MCF 10A (cell line): ENCODE measurements at regions not wholly inside any gene's neighbourhood (a gene's known extent, or its start where the extent isn't known, plus 50 kb on each side); places are given as distances from the start of the nearest gene placed in this dataset.

Source experiments
- BruUV-seq: library from RNA; stranded (reverse); fragments of 400-500 nt; replicated peaks from 2 replicates; lab custom pipeline; 2021; lab: Mats Ljungman, UMichigan
- CTCF ChIA-PET: fragments of 300-600 bp; sonication (Branson Sonifier 250); formaldehyde crosslinking; extraction: SDS; loops from one replicate; lab custom pipeline; 2021; ENCODE audit warnings: antibody characterized with exemption, inconsistent platforms; lab: Yijun Ruan, JAX
- POLR2A ChIA-PET: fragments of 300-600, 350-650 bp; sonication (Branson Sonifier 250); formaldehyde crosslinking; extraction: SDS; loops from one replicate; lab custom pipeline; 2020; ENCODE audit warnings: antibody characterized with exemption, inconsistent platforms; lab: Yijun Ruan, JAX
- DNase-seq: peaks from one replicate; pipeline ENCODE4 v3.0.0-alpha.2; 2018; ENCODE audit not compliant: unreplicated experiment
- H3K27ac Mint-ChIP-seq: one replicate; pipeline ENCODE4 v1.8.0; 2022; ENCODE audit warnings: mild to moderate bottlenecking, low read depth, mixed read lengths; ENCODE audit not compliant: unreplicated experiment
- H3K27me3 Mint-ChIP-seq: one replicate; pipeline ENCODE4 v1.8.0; 2022; ENCODE audit warnings: mixed read lengths; ENCODE audit not compliant: insufficient read depth, unreplicated experiment
- H3K36me3 Mint-ChIP-seq: one replicate; pipeline ENCODE4 v1.8.0; 2022; ENCODE audit warnings: mild to moderate bottlenecking, moderate library complexity, mixed read lengths; ENCODE audit not compliant: insufficient read depth, unreplicated experiment
- H3K4me1 Mint-ChIP-seq: one replicate; pipeline ENCODE4 v1.8.0; 2022; ENCODE audit warnings: mixed read lengths; ENCODE audit not compliant: insufficient read depth, unreplicated experiment
- H3K4me3 Mint-ChIP-seq: one replicate; pipeline ENCODE4 v1.8.0; 2022; ENCODE audit warnings: mild to moderate bottlenecking, moderate library complexity, mixed read lengths; ENCODE audit not compliant: unreplicated experiment
- H3K9me3 Mint-ChIP-seq: one replicate; pipeline ENCODE4 v1.8.0; 2022; ENCODE audit warnings: mixed read lengths; ENCODE audit not compliant: unreplicated experiment
- intact Hi-C: fragments of 100-400 bp; cut with micrococcal nuclease; formaldehyde crosslinking; loops from 2 replicates; pipeline ENCODE4 v1.14.1; 2022
- TF ChIP-seq, protein P1 (sequence below): fragments of 200-600 bp; IDR thresholded peaks from one replicate; pipeline ENCODE4 v1.8.0; 2022; ENCODE audit warnings: antibody characterized with exemption, mild to moderate bottlenecking; ENCODE audit not compliant: unreplicated experiment

- Mint-ChIP-seq H3K36me3 (no peaks in the 10 kb centered on the region), H3K27me3 (no peaks in the 10 kb centered on the region), H3K9me3 (no peaks in the 10 kb centered on the region), H3K4me1 (no peaks in the 10 kb centered on the region), H3K4me3 (no peak overlapping the region), H3K27ac (no peak overlapping the region)
- TF ChIP-seq, protein P1, sequence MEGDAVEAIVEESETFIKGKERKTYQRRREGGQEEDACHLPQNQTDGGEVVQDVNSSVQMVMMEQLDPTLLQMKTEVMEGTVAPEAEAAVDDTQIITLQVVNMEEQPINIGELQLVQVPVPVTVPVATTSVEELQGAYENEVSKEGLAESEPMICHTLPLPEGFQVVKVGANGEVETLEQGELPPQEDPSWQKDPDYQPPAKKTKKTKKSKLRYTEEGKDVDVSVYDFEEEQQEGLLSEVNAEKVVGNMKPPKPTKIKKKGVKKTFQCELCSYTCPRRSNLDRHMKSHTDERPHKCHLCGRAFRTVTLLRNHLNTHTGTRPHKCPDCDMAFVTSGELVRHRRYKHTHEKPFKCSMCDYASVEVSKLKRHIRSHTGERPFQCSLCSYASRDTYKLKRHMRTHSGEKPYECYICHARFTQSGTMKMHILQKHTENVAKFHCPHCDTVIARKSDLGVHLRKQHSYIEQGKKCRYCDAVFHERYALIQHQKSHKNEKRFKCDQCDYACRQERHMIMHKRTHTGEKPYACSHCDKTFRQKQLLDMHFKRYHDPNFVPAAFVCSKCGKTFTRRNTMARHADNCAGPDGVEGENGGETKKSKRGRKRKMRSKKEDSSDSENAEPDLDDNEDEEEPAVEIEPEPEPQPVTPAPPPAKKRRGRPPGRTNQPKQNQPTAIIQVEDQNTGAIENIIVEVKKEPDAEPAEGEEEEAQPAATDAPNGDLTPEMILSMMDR, result no peak
- ChIA-PET CTCF (interaction anchor here (0.6 to 2.8 kb wide), 4 partner anchors 199 to 336 kb away, joined by 3 to 19 read pairs (median 6); no protein-coding TSS in a partner anchor), POLR2A (interaction anchor here (0.6 kb wide), 1 partner anchor 856 kb away, joined by 3 read pairs; no protein-coding TSS in a partner anchor)
- intact Hi-C loops, result no loop called here
- no peak for DNase-seq
- BruUV-seq, result no TSS peak
Observed at GRCh38 chr16:63717806-63718205, 1404.1 kb downstream of the CDH11 start.

DNA sequence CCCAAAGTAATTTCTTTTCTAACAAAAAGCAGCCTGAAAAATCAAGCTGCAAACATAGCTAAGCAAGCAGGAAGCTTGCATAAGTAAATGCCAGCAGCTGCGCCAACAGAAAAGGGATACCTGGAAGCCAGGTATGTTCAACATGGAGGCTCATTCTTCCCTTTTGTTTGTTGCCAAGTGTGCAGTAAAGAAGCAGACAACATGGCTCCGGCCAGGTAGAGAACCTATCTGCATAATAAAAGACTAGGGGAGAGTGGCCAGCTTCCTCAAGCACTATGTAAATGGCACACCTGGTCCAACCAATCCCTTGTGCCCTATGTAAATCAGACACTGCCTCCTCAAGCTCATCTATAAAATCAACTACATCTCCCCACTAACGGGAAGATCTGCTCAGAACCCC, 1407.0 kb downstream of the CDH11 start:
- ChIA-PET POLR2A (no interaction called here), CTCF (interaction anchor here (1.3 kb wide), 1 partner anchor 337 kb away, joined by 6 read pairs; no protein-coding TSS in a partner anchor)
- no peak for DNase-seq
- Mint-ChIP-seq H3K9me3 (no peaks in the 10 kb centered on the region), H3K4me3 (no peak overlapping the region), H3K27me3 (no peaks in the 10 kb centered on the region), H3K36me3 (no peaks in the 10 kb centered on the region), H3K27ac (no peak overlapping the region), H3K4me1 (no peaks in the 10 kb centered on the region)
- intact Hi-C loops, result no loop called here
- TF ChIP-seq, protein P1, result no peak
- no TSS peak for BruUV-seq

GRCh38 chr16:63712725-63713124, 1409.1 kb downstream of the CDH11 start:
- ChIA-PET POLR2A (no interaction called here), CTCF (interaction anchor here (0.6 to 1.2 kb wide), 2 partner anchors 252 to 339 kb away, joined by 3 read pairs; no protein-coding TSS in a partner anchor)
- BruUV-seq, result no TSS peak
- intact Hi-C loops, result no loop called here
- no peaks in the 10 kb centered on the region for H3K27me3 Mint-ChIP-seq
- DNase-seq, result no peak
- TF ChIP-seq, protein P1, result no peak
- no peak overlapping the region for H3K27ac Mint-ChIP-seq
- no peaks in the 10 kb centered on the region for H3K36me3 Mint-ChIP-seq
- H3K4me1 Mint-ChIP-seq, result no peaks in the 10 kb centered on the region
- H3K9me3 Mint-ChIP-seq, result no peaks in the 10 kb centered on the region
- H3K4me3 Mint-ChIP-seq, result no peak overlapping the region

GRCh38 chr16:63703612-63704011, 1418.3 kb downstream of the CDH11 start:
- H3K4me3 Mint-ChIP-seq, result no peak overlapping the region
- TF ChIP-seq, protein P1, result no peak
- H3K27me3 Mint-ChIP-seq, result no peaks in the 10 kb centered on the region
- H3K4me1 Mint-ChIP-seq, result peaks cover 7% of the 10 kb centered on the region
- no peaks in the 10 kb centered on the region for H3K36me3 Mint-ChIP-seq
- intact Hi-C loops, result no loop called here
- peaks cover 8% of the 10 kb centered on the region for H3K9me3 Mint-ChIP-seq
- H3K27ac Mint-ChIP-seq, result no peak overlapping the region
- BruUV-seq, result no TSS peak
- no peak for DNase-seq
- POLR2A ChIA-PET, result no interaction called here
- CTCF ChIA-PET, result interaction anchor here (0.5 to 0.7 kb wide), 3 partner anchors 277 to 838 kb away, joined by 3 to 4 read pairs (median 4); no protein-coding TSS in a partner anchor
